Panc1 (cell line): ENCODE measurements at regions not wholly inside any gene's neighbourhood (a gene's known extent, or its start where the extent isn't known, plus 50 kb on each side); places are given as distances from the start of the nearest gene placed in this dataset.

Experiments used
- ATAC-seq: fragments of 200-7000 bp; cut with Tn5 transposase; 2 replicates; pipeline ENCODE4 v1.9.1; 2020; ENCODE audit warnings: mild to moderate bottlenecking, moderate library complexity
- BruUV-seq: library from RNA; stranded (reverse); fragments of 400-500 nt; replicated peaks from 2 replicates; lab custom pipeline; 2021; lab: Mats Ljungman, UMichigan
- CTCF ChIA-PET: fragments of 300-600 bp; sonication (Branson Sonifier 250); formaldehyde crosslinking; loops from one replicate; lab custom pipeline; 2022; ENCODE audit warnings: antibody characterized with exemption; lab: Charles Lee
- POLR2A ChIA-PET: fragments of 300-600 bp; sonication (Branson Sonifier 250); formaldehyde crosslinking; loops from one replicate; lab custom pipeline; 2022; ENCODE audit warnings: antibody characterized with exemption; lab: Charles Lee
- DNase-seq: peaks from one replicate; pipeline ENCODE4 v3.0.0-alpha.2; 2010; ENCODE audit warnings: low read depth, low spot score
- H3K27ac ChIP-seq: 2 replicates; pipeline ENCODE4 v1.5.1; 2011; ENCODE audit warnings: mild to moderate bottlenecking, low read length, inconsistent platforms
- H3K27me3 ChIP-seq: fragments of 200-500 bp; sonication (Bioruptor generic); 2 replicates; pipeline ENCODE4 v1.6.0; 2014; ENCODE audit warnings: low read length, inconsistent platforms; ENCODE audit not compliant: control insufficient read depth, insufficient read depth
- H3K36me3 ChIP-seq: fragments of 200-500 bp; sonication (Bioruptor generic); 2 replicates; pipeline ENCODE4 v1.5.1; 2014; ENCODE audit warnings: inconsistent platforms, mild to moderate bottlenecking, low read length, moderate library complexity; ENCODE audit not compliant: control insufficient read depth, insufficient read depth
- H3K4me1 ChIP-seq: 2 replicates; pipeline ENCODE4 v1.5.1; 2011; ENCODE audit warnings: inconsistent platforms, mild to moderate bottlenecking, low read length, moderate library complexity; ENCODE audit not compliant: control insufficient read depth, insufficient read depth
- H3K4me3 ChIP-seq, 2 experiments: 2 replicates each; pipeline ENCODE4 v1.5.1; 2011 to 2012; ENCODE audit warnings: low read depth in 2 of 2, low read length in 2 of 2, mild to moderate bottlenecking in 2 of 2, inconsistent platforms in 1 of 2, moderate library complexity in 1 of 2
- H3K9me3 ChIP-seq: fragments of 200-500 bp; sonication (Bioruptor generic); 2 replicates; pipeline ENCODE4 v1.5.1; 2014; ENCODE audit warnings: low read depth, mild to moderate bottlenecking, inconsistent platforms, low read length, moderate library complexity; ENCODE audit not compliant: control insufficient read depth, insufficient read depth
- POLR2AphosphoS5 ChIP-seq: IDR thresholded peaks from 2 replicates; pipeline ENCODE4 v1.6.1; 2012; ENCODE audit warnings: mild to moderate bottlenecking, low read depth, low read length, moderate library complexity
- SIN3A ChIP-seq: IDR thresholded peaks from 2 replicates; pipeline ENCODE4 v1.6.1; 2012; ENCODE audit warnings: low read depth, mild to moderate bottlenecking, low read length, moderate library complexity, borderline replicate concordance; ENCODE audit not compliant: insufficient read depth
- TCF7L2 ChIP-seq: IDR thresholded peaks from 2 replicates; pipeline ENCODE4 v1.6.1; 2011; ENCODE audit warnings: mild to moderate bottlenecking, low read depth, low read length, inconsistent platforms
- in situ Hi-C: cut with HindIII; loops from 2 replicates; pipeline ENCODE4 v1.10.0; 2016; ENCODE audit warnings: low sequenced_read_pairs, low pct_unique_long_range_greater_than_20kb
- intact Hi-C: fragments of 100-400 bp; cut with micrococcal nuclease; formaldehyde crosslinking; loops from one replicate; pipeline ENCODE4 v1.10.0; 2022; ENCODE audit not compliant: unreplicated experiment
- TF ChIP-seq, protein P1 (sequence below), 2 experiments: IDR thresholded peaks; 2 replicates each; pipeline ENCODE4 v1.6.1; 2011 to 2012; ENCODE audit warnings: low read depth in 2 of 2, control low read depth in 1 of 2, low read length in 1 of 2, mild to moderate bottlenecking in 1 of 2, moderate library complexity in 1 of 2; ENCODE audit not compliant: insufficient read depth in 1 of 2
- TF ChIP-seq, protein P2 (sequence below): fragments of 450-650 bp; IDR thresholded peaks from 2 replicates; pipeline ENCODE4 v1.5.1; 2017; ENCODE audit warnings: mild to moderate bottlenecking

DNA sequence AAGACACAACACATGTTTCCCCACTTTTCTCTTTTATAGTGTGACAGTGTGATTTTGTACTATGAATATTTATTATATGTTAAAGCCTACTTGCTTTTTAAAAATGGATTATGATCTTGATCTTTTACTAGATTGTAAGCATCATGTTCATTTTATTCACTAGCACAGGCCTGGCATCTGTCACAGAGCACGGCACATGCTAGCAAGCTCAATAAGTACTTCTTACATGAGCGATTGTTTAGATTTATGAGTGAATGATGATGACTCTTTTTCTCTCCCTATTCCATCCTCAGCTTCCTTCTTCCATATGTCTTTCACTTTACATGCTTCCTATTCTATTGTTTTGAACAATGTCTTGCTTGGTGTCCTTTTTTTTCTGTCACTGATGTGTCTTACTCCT is 1454.1 kb downstream of the MRPL39 start:
- CTCF ChIA-PET = no interaction called here
- ATAC-seq (no peak), DNase-seq (no peak)
- no TSS peak for BruUV-seq
- intact Hi-C loops = no loop called here
- no peak for TF ChIP-seq SIN3A
- TF ChIP-seq, protein P1, sequence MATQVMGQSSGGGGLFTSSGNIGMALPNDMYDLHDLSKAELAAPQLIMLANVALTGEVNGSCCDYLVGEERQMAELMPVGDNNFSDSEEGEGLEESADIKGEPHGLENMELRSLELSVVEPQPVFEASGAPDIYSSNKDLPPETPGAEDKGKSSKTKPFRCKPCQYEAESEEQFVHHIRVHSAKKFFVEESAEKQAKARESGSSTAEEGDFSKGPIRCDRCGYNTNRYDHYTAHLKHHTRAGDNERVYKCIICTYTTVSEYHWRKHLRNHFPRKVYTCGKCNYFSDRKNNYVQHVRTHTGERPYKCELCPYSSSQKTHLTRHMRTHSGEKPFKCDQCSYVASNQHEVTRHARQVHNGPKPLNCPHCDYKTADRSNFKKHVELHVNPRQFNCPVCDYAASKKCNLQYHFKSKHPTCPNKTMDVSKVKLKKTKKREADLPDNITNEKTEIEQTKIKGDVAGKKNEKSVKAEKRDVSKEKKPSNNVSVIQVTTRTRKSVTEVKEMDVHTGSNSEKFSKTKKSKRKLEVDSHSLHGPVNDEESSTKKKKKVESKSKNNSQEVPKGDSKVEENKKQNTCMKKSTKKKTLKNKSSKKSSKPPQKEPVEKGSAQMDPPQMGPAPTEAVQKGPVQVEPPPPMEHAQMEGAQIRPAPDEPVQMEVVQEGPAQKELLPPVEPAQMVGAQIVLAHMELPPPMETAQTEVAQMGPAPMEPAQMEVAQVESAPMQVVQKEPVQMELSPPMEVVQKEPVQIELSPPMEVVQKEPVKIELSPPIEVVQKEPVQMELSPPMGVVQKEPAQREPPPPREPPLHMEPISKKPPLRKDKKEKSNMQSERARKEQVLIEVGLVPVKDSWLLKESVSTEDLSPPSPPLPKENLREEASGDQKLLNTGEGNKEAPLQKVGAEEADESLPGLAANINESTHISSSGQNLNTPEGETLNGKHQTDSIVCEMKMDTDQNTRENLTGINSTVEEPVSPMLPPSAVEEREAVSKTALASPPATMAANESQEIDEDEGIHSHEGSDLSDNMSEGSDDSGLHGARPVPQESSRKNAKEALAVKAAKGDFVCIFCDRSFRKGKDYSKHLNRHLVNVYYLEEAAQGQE (IDR thresholded peaks at IDR 0.05; ENCODE audit: insufficient read depth in 1 of 2, low read depth in 2 of 2, low read length in 1 of 2) = no peak
- TF ChIP-seq POLR2AphosphoS5 = no peak
- TF ChIP-seq, protein P2, sequence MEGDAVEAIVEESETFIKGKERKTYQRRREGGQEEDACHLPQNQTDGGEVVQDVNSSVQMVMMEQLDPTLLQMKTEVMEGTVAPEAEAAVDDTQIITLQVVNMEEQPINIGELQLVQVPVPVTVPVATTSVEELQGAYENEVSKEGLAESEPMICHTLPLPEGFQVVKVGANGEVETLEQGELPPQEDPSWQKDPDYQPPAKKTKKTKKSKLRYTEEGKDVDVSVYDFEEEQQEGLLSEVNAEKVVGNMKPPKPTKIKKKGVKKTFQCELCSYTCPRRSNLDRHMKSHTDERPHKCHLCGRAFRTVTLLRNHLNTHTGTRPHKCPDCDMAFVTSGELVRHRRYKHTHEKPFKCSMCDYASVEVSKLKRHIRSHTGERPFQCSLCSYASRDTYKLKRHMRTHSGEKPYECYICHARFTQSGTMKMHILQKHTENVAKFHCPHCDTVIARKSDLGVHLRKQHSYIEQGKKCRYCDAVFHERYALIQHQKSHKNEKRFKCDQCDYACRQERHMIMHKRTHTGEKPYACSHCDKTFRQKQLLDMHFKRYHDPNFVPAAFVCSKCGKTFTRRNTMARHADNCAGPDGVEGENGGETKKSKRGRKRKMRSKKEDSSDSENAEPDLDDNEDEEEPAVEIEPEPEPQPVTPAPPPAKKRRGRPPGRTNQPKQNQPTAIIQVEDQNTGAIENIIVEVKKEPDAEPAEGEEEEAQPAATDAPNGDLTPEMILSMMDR = no peak
- TF ChIP-seq TCF7L2 = no peak
- Histone ChIP-seq H3K4me1 (no peaks in the 10 kb centered on the region), H3K9me3 (no peaks in the 10 kb centered on the region), H3K4me3 (no peak overlapping the region), H3K36me3 (no peaks in the 10 kb centered on the region), H3K27me3 (no peaks in the 10 kb centered on the region), H3K27ac (no peak overlapping the region)
- POLR2A ChIA-PET = no interaction called here
- in situ Hi-C loops = no loop called here

DNA sequence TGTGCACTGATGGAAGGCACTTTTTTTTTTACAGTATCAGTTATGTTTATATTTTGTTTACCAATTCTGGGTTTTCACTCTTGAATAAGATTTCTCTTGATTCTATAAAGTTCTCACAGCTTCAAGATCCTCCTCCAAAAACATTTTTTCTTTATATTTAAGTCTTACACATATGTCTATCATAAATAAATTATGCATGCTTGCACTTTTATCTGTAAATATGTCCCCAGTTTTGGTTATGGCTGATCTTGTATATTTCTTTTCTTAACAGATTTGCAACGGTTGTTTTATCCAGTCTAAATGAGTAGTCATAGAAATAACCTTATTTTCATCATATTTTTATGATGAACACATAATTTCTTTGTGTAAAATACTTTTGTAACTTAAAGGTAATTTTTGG is 1456.5 kb downstream of the MRPL39 start:
- ChIA-PET CTCF (no interaction called here), POLR2A (no interaction called here)
- Histone ChIP-seq H3K4me1 (no peaks in the 10 kb centered on the region), H3K9me3 (no peaks in the 10 kb centered on the region), H3K4me3 (no peak overlapping the region), H3K36me3 (no peaks in the 10 kb centered on the region), H3K27ac (no peak overlapping the region), H3K27me3 (no peaks in the 10 kb centered on the region)
- in situ Hi-C loops = no loop called here
- DNase-seq (no peak), ATAC-seq (no peak)
- BruUV-seq = no TSS peak
- intact Hi-C loops = no loop called here
- TF ChIP-seq TCF7L2 = no peak
- TF ChIP-seq, protein P1 (IDR thresholded peaks at IDR 0.05; ENCODE audit: insufficient read depth in 1 of 2, low read depth in 2 of 2, low read length in 1 of 2) = no peak
- TF ChIP-seq, protein P2 = no peak
- no peak for TF ChIP-seq SIN3A
- TF ChIP-seq POLR2AphosphoS5 = no peak
